ENCODE measurements at regions not wholly inside any gene's neighbourhood (a gene's known extent, or its start where the extent isn't known, plus 50 kb on each side); places are given as distances from the start of the nearest gene placed in this dataset.

GRCh38 chr1:194055536-194055935, 869.1 kb upstream of the B3GALT2 start:
- TF ChIP-seq CTCF (IDR thresholded peaks at IDR 0.05) (no peak), POLR2A (IDR thresholded peaks at IDR 0.05) (no peak)
- no peak overlapping the region for H3K27ac ChIP-seq
- no peaks in the 10 kb centered on the region for H3K36me3 ChIP-seq
- H3K9me3 ChIP-seq = no peaks in the 10 kb centered on the region
- no peak overlapping the region for H3K4me3 ChIP-seq
- DNase-seq = no peak
- H3K4me1 ChIP-seq = peaks cover 0 to 6% (median 0%) of the 10 kb centered on the region in 4 donors
- H3K27me3 ChIP-seq = no peaks in the 10 kb centered on the region

DNA sequence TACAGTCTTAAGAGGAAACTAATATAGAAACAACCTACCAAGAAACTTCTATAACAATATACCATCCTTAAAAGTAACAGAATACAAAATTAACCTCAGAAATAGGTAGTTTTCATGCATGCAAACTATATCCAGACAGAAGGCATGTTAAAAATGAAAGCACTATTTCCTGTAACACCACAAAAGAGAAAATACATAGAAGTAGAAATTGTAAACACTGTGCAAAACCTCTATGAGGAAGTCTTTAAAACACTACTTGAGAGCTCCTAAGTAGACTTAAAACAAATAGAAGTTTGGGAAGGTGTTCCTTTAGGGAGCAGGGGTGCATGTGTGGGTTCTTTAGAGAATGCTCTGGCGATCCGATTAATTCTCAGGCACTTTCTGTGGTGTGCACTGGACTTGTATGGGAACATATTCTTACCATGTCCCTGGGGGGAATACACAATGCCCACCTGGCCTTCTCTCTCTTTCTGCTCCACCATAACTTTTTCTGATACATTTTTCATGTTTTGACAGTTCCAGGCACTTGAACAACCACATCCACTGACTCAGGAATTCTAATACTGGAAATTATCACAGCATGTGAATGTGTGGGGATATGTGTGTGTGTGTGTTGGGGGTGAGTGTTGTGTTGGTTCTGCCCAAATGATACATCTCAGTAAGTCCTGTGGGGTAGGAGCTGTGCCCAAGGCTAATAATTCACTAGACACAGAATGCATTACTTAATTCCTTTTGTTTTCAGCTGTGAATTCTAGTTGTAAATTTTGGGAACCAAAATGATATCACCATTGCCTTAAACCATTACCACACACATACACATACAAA, 866.3 kb upstream of the B3GALT2 start:
- Histone ChIP-seq H3K4me1 (peaks cover 0 to 6% (median 0%) of the 10 kb centered on the region in 4 donors), H3K4me3 (no peak overlapping the region), H3K27me3 (no peaks in the 10 kb centered on the region), H3K36me3 (no peaks in the 10 kb centered on the region), H3K9me3 (no peaks in the 10 kb centered on the region), H3K27ac (peak overlapping the region in 1 of 4 donors; percentile 25)
- TF ChIP-seq POLR2A (IDR thresholded peaks at IDR 0.05) = no peak
- no peak for TF ChIP-seq CTCF (IDR thresholded peaks at IDR 0.05)
- no peak for DNase-seq

DNA sequence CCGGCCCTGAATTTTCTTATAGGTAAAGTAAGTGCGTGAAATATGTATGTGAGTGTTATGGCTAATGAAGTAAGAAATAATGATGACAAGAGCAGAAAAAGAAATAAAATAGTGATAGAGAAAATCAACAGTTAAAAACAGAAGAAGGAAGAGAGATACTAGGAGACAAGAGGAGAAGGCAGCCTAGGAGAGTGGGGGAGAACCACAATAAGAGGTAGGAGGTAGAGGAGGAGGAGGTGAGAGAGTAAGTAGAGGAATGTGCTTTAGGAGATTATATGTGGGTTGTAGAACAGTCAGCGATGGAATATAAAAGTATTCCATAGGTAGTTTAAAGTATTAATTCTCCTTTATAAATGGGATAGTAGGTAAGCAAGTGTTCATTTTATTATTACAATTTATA, 861.5 kb upstream of the B3GALT2 start:
- no peak for DNase-seq
- no peak overlapping the region for H3K4me3 ChIP-seq
- TF ChIP-seq POLR2A (IDR thresholded peaks at IDR 0.05) (no peak), CTCF (IDR thresholded peaks at IDR 0.05) (no peak)

DNA sequence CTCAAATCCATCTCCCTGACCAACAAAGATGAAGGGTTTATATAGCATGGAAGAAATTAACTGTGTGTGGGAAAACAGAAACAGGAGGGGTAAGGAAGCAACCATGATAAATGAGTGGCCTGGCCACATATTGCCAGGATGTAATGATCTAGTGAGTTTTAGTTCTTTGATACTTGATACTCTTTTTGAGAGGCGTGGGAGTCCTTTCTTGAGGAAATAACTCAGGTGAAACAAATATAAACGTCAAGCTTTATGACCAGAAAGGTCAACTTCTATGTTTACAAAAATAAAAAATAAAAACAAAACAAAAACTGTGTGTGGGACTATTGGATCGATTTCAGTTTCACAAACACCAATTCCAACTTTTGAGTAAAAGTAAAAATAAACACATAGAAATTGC, 860.8 kb upstream of the B3GALT2 start:
- Histone ChIP-seq H3K4me1 (no peaks in the 10 kb centered on the region), H3K36me3 (no peaks in the 10 kb centered on the region), H3K4me3 (no peak overlapping the region), H3K27ac (no peak overlapping the region), H3K27me3 (no peaks in the 10 kb centered on the region), H3K9me3 (no peaks in the 10 kb centered on the region)
- DNase-seq = no peak
- TF ChIP-seq CTCF (IDR thresholded peaks at IDR 0.05) (no peak), POLR2A (IDR thresholded peaks at IDR 0.05) (no peak)

More for the DNA sequence above, 861.5 kb upstream of the B3GALT2 start:
- Histone ChIP-seq H3K4me1 (no peaks in the 10 kb centered on the region), H3K27ac (no peak overlapping the region), H3K27me3 (no peaks in the 10 kb centered on the region), H3K9me3 (no peaks in the 10 kb centered on the region), H3K36me3 (no peaks in the 10 kb centered on the region)

DNA sequence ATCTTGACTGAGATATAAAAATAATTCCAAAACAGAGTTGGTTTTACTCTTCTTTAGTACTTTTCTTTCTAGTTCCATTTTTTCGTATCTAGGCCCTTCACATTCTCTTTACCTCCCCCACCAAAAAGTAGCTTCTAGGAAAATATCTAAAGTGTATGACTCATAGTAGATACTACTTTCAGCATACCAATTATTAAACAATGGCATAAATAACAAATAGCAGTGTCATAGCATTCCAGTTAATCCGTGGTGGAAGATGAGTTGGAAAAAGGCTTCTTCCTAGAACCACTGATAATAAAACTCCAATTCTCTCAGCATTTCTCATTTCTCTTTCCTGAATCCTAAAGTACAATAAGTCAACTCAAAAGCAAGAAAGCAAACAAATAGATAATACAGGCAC, 859.0 kb upstream of the B3GALT2 start:
- no peaks in the 10 kb centered on the region for H3K27me3 ChIP-seq
- TF ChIP-seq POLR2A (IDR thresholded peaks at IDR 0.05) (no peak), CTCF (IDR thresholded peaks at IDR 0.05) (no peak)

More for the DNA sequence above, 859.0 kb upstream of the B3GALT2 start:
- DNase-seq = no peak
- Histone ChIP-seq H3K9me3 (no peaks in the 10 kb centered on the region), H3K36me3 (no peaks in the 10 kb centered on the region), H3K4me3 (no peak overlapping the region), H3K4me1 (no peaks in the 10 kb centered on the region), H3K27ac (no peak overlapping the region)
